HG03139 (cell line): ENCODE measurements at regions not wholly inside any gene's neighbourhood (a gene's known extent, or its start where the extent isn't known, plus 50 kb on each side); places are given as distances from the start of the nearest gene placed in this dataset.

Experiments
- ATAC-seq: cut with Tn5 transposase; IDR thresholded peaks from one replicate; pipeline ENCODE4 v1.9.1; 2021; ENCODE audit not compliant: unreplicated experiment

GRCh38 chr3:115450036-115450435 is 173.3 kb upstream of the GAP43 start:
- ATAC-seq, result no peak

GRCh38 chr3:115464036-115464435 is 159.3 kb upstream of the GAP43 start:
- no peak for ATAC-seq

DNA sequence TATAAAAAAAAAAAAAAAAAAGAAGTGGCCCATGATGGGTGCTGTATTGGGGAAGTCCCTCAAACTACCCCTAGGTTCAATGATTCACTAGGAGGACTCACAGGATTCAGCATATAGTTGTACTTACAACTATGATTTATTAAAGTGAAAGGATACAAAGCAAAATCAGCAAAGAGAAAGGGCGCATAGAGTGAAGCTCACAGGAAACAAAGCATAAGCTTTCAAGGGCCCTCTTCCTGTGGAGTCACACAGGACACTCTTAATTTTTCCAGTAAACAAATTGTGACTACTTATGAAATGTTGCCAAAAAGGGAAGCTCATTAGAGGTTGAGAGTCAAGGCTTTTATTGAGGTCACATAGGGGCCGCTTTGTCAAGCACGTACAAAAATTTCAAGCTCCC is 153.7 kb upstream of the GAP43 start:
- peak; percentile 64 for ATAC-seq

GRCh38 chr3:115470254-115470653 is 153.1 kb upstream of the GAP43 start:
- no peak for ATAC-seq

DNA sequence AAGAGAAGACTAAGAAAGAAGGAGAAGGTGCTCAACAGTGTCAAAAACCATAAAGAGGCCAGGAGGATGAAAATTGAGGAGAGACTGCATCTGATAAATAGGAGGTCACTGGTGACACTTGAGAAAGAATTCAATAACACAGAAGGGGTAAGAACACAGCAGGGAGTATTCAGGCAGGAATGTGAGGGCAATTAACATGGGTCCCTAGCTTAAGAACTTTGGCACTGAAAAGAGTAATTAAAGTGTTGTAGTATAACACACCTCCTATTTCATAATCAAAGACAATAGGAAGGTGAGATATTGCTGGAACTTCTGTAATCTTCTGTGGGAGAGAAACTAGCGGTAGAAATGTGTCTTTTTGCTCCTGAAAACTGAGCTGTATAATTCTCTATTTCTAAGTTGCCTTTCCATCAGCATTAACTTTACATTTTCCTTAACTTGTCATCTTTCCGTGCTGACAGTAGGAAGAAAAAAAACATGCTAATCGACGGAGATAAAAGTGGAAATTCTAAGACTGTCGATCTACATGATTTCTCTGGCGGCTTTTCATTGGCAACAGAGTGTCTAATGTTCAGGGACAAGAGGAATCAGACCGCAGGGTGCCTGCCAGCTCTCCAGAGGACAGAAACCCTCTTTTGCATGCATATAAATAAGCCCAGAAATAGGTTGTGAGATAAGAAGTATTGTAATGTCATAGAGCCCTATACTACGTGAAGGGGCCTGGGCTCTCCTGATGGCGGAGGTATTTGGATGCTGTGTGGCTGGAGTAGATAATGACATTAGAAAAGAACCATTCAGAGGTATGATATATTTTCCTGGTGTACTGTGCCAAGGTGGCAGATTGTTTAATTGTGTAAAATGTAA is 147.9 kb upstream of the GAP43 start:
- ATAC-seq, result no peak

DNA sequence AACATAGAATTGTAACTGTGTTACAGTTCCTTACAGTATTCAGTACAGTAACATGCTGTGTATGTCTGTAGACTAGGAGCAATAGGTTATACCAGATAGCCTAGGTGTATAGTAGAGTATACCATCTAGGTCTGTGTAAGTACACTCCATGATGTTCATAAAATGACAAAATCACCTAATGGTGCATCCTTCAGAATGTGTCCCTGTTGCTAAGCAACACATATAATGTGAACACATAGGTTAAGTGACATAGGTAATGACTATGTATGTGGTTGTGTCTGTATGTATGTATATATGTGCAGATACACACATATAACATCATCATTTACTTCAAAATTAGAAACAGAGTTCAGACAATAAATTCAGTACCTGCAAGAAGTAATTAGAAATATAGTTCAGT is 146.8 kb upstream of the GAP43 start:
- no peak for ATAC-seq

GRCh38 chr3:115478359-115478758 is 145.0 kb upstream of the GAP43 start:
- no peak for ATAC-seq

DNA sequence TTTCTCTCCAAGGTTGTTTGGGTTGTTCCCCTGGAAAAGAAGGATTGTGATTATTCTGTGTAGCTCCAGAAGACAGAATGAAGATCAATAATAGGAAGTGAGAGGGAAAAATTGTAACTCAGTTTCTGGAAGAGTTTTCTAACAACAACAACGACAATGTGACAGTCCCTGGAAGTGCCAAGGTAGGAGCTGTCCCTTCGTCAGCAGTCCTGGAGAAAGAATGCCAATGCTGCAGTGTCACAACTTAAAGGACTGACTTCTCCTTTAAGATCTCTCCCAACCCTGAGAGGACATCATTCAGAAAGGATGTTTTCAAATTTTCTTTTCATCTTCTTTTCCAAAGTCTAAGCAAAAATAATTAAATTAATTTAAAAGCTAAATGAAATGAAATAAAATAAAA is 136.4 kb upstream of the GAP43 start:
- no peak for ATAC-seq

DNA sequence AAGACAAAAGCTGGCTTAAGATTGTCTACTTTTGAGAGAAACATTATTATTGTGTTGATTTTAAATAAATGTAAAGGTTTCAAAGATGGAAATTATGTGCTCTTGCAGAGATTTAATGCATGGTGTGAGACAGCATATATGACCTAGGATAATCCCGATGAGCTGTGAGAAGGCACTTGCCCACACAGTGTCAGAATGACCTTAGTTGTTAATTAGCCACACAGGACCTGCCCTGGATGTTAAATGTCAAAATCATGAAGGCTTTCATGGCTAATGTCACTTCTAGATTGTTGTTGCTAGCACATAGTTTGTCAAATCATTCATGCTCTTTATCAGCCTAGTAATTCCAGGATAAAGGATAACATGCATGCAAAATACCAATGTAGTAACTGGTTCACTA is 135.3 kb upstream of the GAP43 start:
- ATAC-seq, result no peak

- no peak for ATAC-seq
Measured at GRCh38 chr3:115488409-115488808, 134.9 kb upstream of the GAP43 start.

GRCh38 chr3:115494826-115495225 is 128.5 kb upstream of the GAP43 start:
- ATAC-seq, result no peak

GRCh38 chr3:115498421-115498820 is 124.9 kb upstream of the GAP43 start:
- ATAC-seq, result no peak

DNA sequence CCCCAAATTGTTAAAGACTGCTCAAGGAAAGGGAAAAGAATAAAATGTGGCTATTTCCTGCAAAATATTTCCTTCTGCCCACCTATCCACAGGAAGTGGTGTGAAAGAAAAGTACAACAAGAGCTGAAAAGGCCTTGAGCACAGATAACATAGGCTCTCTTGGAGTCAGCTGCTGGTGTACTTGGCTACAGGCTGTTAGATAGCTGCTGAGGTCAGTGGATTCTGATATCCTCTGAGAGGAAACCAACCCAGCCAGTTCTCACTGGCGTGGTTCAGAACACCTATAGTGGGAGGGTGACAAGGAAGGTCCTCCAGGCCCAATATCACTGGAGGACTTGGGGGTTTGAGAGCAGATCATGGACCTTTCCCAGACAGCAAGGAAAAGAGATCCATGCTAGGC is 124.4 kb upstream of the GAP43 start:
- no peak for ATAC-seq

DNA sequence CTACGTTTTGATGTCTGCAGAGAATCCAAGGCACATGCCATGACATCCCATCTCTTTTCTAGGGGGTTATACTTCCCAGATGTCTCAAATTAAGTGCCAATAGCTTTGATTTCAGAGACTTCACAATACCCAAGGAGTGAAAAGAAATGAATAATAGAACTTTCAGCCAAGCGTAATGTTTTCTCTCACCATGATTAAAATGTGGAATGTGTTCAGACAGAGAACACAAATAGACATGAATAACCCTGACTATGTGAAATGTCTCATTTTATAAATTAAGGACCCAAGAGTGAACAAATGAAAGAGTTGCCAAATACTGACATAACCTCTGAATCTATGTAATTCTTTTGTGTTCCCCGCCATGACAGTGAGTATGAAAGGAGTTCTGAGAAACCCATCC is 123.6 kb upstream of the GAP43 start:
- ATAC-seq, result no peak

GRCh38 chr3:115500795-115501194 is 122.5 kb upstream of the GAP43 start:
- no peak for ATAC-seq

- no peak for ATAC-seq
Measured at GRCh38 chr3:115502128-115502527, 121.2 kb upstream of the GAP43 start.

DNA sequence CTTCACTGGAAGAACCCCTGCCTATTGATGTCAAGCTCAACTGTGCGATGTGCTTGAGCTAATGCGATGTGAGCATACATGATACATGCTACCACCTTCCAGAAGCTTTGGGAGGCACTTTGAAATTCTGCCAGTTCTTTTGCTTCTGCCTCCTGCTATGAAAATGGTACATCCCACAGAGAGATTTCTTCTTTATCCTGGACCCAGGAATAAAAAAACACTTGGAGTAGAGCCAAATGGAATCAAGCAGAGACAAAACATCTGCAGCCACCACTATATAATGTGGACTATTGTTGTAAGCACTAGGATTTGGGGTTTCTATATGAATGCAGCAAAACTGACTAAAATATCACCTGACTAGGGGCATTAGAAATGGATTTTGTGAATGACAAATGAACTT is 119.9 kb upstream of the GAP43 start:
- no peak for ATAC-seq

DNA sequence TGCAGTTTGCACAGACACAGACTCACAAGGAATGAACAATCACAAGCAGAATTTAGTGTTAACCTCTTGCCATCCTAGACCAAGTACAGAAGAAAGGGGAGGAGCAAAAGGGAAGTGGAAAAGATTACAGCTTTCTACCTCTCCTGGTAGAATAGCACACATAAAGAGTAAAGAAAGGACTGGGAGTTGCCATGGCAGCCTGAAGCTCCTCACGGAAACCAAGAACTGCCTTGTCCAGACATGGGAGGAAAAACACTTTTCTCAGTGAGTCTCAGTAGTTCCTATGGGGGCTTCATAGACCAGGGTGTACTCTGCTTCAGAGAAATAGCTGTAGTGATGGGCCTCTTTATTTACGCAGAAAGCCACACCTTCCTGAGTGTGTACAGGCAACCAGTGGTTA is 114.7 kb upstream of the GAP43 start:
- no peak for ATAC-seq

DNA sequence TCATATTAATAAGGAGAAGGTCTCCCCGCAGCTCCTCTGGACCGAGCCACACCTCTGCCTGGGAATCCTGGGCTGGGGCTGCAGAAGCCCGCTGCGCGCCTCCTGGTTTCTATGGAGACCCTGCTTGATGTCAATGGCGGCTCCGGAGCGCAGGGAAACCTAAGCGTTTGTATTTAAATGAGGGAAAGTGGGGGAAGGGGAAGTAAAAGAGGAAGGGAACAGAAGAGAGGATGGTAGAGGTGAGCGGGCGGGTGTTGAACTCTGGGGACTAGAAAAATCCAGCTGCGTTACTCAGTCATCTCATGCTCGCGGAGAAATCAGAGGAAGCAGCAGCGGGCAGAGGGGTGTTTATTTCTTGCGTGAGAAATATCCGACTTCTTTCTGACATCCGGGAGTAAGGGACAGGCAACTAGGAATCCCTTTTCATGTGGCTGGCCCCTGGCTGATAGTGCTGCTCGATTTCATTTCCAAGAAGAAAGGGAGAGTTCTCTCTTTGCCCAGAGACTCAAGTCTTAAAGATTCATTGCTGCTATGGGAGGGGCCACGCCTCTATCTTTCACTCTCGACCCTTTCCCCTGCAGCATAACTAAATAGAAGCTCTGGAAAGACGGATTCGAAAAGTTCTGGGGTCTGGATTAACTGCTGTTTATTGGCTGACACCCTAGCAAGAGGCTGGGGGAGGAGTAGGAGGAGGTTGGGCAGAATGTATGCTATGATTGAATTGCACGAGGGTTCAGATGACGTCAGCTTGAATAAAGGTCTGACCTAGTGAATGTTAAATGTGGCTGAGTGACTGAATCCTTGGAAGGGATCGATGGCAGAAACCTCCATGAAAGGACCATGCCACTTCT is 110.5 kb upstream of the GAP43 start:
- no peak for ATAC-seq

GRCh38 chr3:115513416-115513800 is 109.9 kb upstream of the GAP43 start:
- ATAC-seq, result no peak

GRCh38 chr3:115517457-115518050 is 105.8 kb upstream of the GAP43 start:
- no peak for ATAC-seq
